PC-3 (cell line): ENCODE measurements at regions not wholly inside any gene's neighbourhood (a gene's known extent, or its start where the extent isn't known, plus 50 kb on each side); places are given as distances from the start of the nearest gene placed in this dataset.

Experiments
- ATAC-seq: fragments of 200-7000 bp; cut with Tn5 transposase; 2 replicates; pipeline ENCODE4 v1.9.1; 2020; ENCODE audit warnings: mild to moderate bottlenecking, moderate library complexity
- BruUV-seq: library from RNA; stranded (reverse); fragments of 400-500 nt; replicated peaks from 2 replicates; lab custom pipeline; 2021; lab: Mats Ljungman, UMichigan
- CTCF ChIA-PET: fragments of 300-600 bp; sonication (Branson Sonifier 250); formaldehyde crosslinking; loops from one replicate; lab custom pipeline; 2022; ENCODE audit warnings: antibody characterized with exemption; lab: Charles Lee
- POLR2A ChIA-PET: fragments of 300-600 bp; sonication (Branson Sonifier 250); formaldehyde crosslinking; loops from one replicate; lab custom pipeline; 2022; ENCODE audit warnings: antibody characterized with exemption; ENCODE audit not compliant: unreplicated experiment; lab: Charles Lee
- DNase-seq: peaks from one replicate; pipeline ENCODE4 v3.0.0-alpha.2; 2015
- H2AFZ ChIP-seq: fragments of 300-600 bp; sonication (generic); 2 replicates; pipeline ENCODE4 v1.6.0; 2016; ENCODE audit warnings: antibody characterized with exemption, low read length
- H3F3A ChIP-seq: fragments of 300-600 bp; sonication (generic); one replicate; pipeline ENCODE4 v1.6.0; 2017; ENCODE audit warnings: antibody characterized with exemption, low read length, control low read depth, mild to moderate bottlenecking; ENCODE audit not compliant: unreplicated experiment
- H3K27ac ChIP-seq: fragments of 300-600 bp; sonication (generic); 2 replicates; pipeline ENCODE4 v1.5.1; 2016; ENCODE audit warnings: mild to moderate bottlenecking, low read length
- H3K27me3 ChIP-seq: fragments of 300-600 bp; sonication (generic); 2 replicates; pipeline ENCODE4 v1.6.1; 2016; ENCODE audit warnings: low read length, mixed read lengths
- H3K36me3 ChIP-seq: fragments of 300-600 bp; sonication (generic); 2 replicates; pipeline ENCODE4 v1.6.1; 2016; ENCODE audit warnings: low read depth, mixed run types, low read length, mixed read lengths
- H3K4me1 ChIP-seq: fragments of 300-600 bp; sonication (generic); 2 replicates; pipeline ENCODE4 v1.5.1; 2016; ENCODE audit warnings: low read length; ENCODE audit not compliant: insufficient read depth
- H3K4me2 ChIP-seq: fragments of 300-600 bp; sonication (generic); 2 replicates; pipeline ENCODE4 v1.6.0; 2016; ENCODE audit warnings: low read length
- H3K4me3 ChIP-seq: fragments of 300-600 bp; sonication (generic); 2 replicates; pipeline ENCODE4 v1.5.1; 2016; ENCODE audit warnings: mild to moderate bottlenecking, low read length, mixed read lengths
- H3K79me2 ChIP-seq: fragments of 300-600 bp; sonication (generic); 2 replicates; pipeline ENCODE4 v1.6.1; 2017; ENCODE audit warnings: low read length, mixed read lengths
- H3K9ac ChIP-seq: fragments of 300-600 bp; sonication (generic); 2 replicates; pipeline ENCODE4 v1.6.0; 2016; ENCODE audit warnings: mild to moderate bottlenecking, low read length
- H3K9me2 ChIP-seq: fragments of 300-600 bp; sonication (generic); replicated peaks from 2 replicates; pipeline ENCODE4 v1.6.1; 2016; ENCODE audit warnings: mixed run types, low read length, mixed read lengths
- H3K9me3 ChIP-seq: fragments of 300-600 bp; sonication (generic); 2 replicates; pipeline ENCODE4 v1.6.1; 2016; ENCODE audit warnings: low read length, mixed read lengths
- H4K20me1 ChIP-seq: fragments of 300-600 bp; sonication (generic); 2 replicates; pipeline ENCODE4 v1.6.1; 2016; ENCODE audit warnings: low read length, mixed read lengths
- CTCF ChIP-seq: fragments of 300-600 bp; sonication (generic); conservative IDR thresholded peaks from 2 replicates; pipeline ENCODE4 v1.5.1; 2017; ENCODE audit warnings: antibody characterized with exemption, low read depth, mild to moderate bottlenecking, low read length
- EZH2 ChIP-seq: fragments of 300-600 bp; sonication (generic); IDR thresholded peaks from one replicate; pipeline ENCODE4 v1.6.1; 2017; ENCODE audit warnings: antibody characterized with exemption, mild to moderate bottlenecking, low read length; ENCODE audit not compliant: unreplicated experiment
- EZH2phosphoT487 ChIP-seq: fragments of 300-600 bp; sonication (generic); IDR thresholded peaks from 2 replicates; pipeline ENCODE4 v1.6.1; 2018; ENCODE audit warnings: mild to moderate bottlenecking, antibody characterized with exemption, low read length, borderline replicate concordance
- intact Hi-C: fragments of 100-400 bp; cut with micrococcal nuclease; formaldehyde crosslinking; loops from 2 replicates; pipeline ENCODE4 v1.9.0; 2023

- no peak overlapping the region for H3K4me2 ChIP-seq
- H3K9ac ChIP-seq = no peak overlapping the region
- no peaks in the 10 kb centered on the region for H3K9me2 ChIP-seq
- no peaks in the 10 kb centered on the region for H3K79me2 ChIP-seq
- ATAC-seq (no peak), DNase-seq (no peak)
- H3F3A ChIP-seq = no peaks in the 10 kb centered on the region
- H3K4me1 ChIP-seq = no peaks in the 10 kb centered on the region
- no peaks in the 10 kb centered on the region for H3K9me3 ChIP-seq
- intact Hi-C loops = no loop called here
- ChIA-PET POLR2A (no interaction called here), CTCF (no interaction called here)
- H3K27ac ChIP-seq = no peak overlapping the region
- no peak overlapping the region for H2AFZ ChIP-seq
- H3K36me3 ChIP-seq = no peaks in the 10 kb centered on the region
- no TSS peak for BruUV-seq
- no peak overlapping the region for H3K4me3 ChIP-seq
- TF ChIP-seq CTCF = no peak
- no peak for TF ChIP-seq EZH2
- TF ChIP-seq EZH2phosphoT487 = no peak
- H3K27me3 ChIP-seq = no peaks in the 10 kb centered on the region
- H4K20me1 ChIP-seq = no peaks in the 10 kb centered on the region
Measured at GRCh38 chr11:40045312-40045711, 1414.1 kb downstream of the LRRC4C start.

- no peak overlapping the region for H3K4me2 ChIP-seq
- POLR2A ChIA-PET = no interaction called here
- no peak overlapping the region for H3K4me3 ChIP-seq
- H3K9me2 ChIP-seq = no peaks in the 10 kb centered on the region
- no peaks in the 10 kb centered on the region for H4K20me1 ChIP-seq
- BruUV-seq = no TSS peak
- TF ChIP-seq CTCF = no peak
- no peak for TF ChIP-seq EZH2
- no peak for TF ChIP-seq EZH2phosphoT487
- no peaks in the 10 kb centered on the region for H3K36me3 ChIP-seq
- no peak overlapping the region for H3K9ac ChIP-seq
- intact Hi-C loops = no loop called here
- CTCF ChIA-PET = no interaction called here
- DNase-seq (no peak), ATAC-seq (no peak)
- no peaks in the 10 kb centered on the region for H3K9me3 ChIP-seq
- no peaks in the 10 kb centered on the region for H3K27me3 ChIP-seq
- no peak overlapping the region for H2AFZ ChIP-seq
- H3K27ac ChIP-seq = no peak overlapping the region
- no peaks in the 10 kb centered on the region for H3F3A ChIP-seq
- no peaks in the 10 kb centered on the region for H3K79me2 ChIP-seq
- no peaks in the 10 kb centered on the region for H3K4me1 ChIP-seq
Measured at GRCh38 chr11:40037005-40037404, 1422.4 kb downstream of the LRRC4C start.

- Histone ChIP-seq H3K4me3 (no peak overlapping the region), H2AFZ (no peak overlapping the region), H3K4me1 (no peaks in the 10 kb centered on the region), H4K20me1 (no peaks in the 10 kb centered on the region), H3K27me3 (no peaks in the 10 kb centered on the region), H3F3A (no peaks in the 10 kb centered on the region), H3K4me2 (no peak overlapping the region), H3K36me3 (no peaks in the 10 kb centered on the region), H3K9ac (no peak overlapping the region), H3K27ac (no peak overlapping the region), H3K79me2 (no peaks in the 10 kb centered on the region), H3K9me3 (no peaks in the 10 kb centered on the region), H3K9me2 (no peaks in the 10 kb centered on the region)
- no peak for ATAC-seq
- TF ChIP-seq EZH2phosphoT487 = no peak
- no peak for TF ChIP-seq EZH2
- no peak for TF ChIP-seq CTCF
- no TSS peak for BruUV-seq
- intact Hi-C loops = no loop called here
- no peak for DNase-seq
- CTCF ChIA-PET = no interaction called here
- POLR2A ChIA-PET = no interaction called here
Measured at GRCh38 chr11:40032331-40032730, 1427.1 kb downstream of the LRRC4C start.
